Activated CD4-positive, alpha-beta T cell treated with anti-CD3 and anti-CD28 coated beads, Interleukin-2, amount 10 ng/mL, durations not matched to agents 7 days and 5 days (primary cell): ENCODE measurements at regions not wholly inside any gene's neighbourhood (a gene's known extent, or its start where the extent isn't known, plus 50 kb on each side); places are given as distances from the start of the nearest gene placed in this dataset.
"Not testable (repeated sequence)": the region's sequence is repeated elsewhere in the genome, so short reads cannot be mapped to it uniquely, and the experiment has no call there.

ENCODE experiments used
- CTCF ChIA-PET: fragments of 350-600 bp; sonication (Branson Sonifier 250); formaldehyde crosslinking; loops from one replicate; lab custom pipeline; 2021; ENCODE audit warnings: antibody characterized with exemption; lab: Charles Lee
- POLR2A ChIA-PET: fragments of 350-600 bp; sonication (Branson Sonifier 250); formaldehyde crosslinking; loops from one replicate; lab custom pipeline; 2021; ENCODE audit warnings: antibody characterized with exemption; lab: Charles Lee
- DNase-seq: peaks from one replicate; pipeline ENCODE4 v3.0.0-alpha.2; 2020
- H3K27ac Mint-ChIP-seq: one replicate; pipeline ENCODE4 v1.8.0; 2021; ENCODE audit warnings: mild to moderate bottlenecking, moderate library complexity, mixed read lengths
- H3K27me3 Mint-ChIP-seq: one replicate; pipeline ENCODE4 v1.8.0; 2021; ENCODE audit warnings: mixed read lengths
- H3K36me3 Mint-ChIP-seq: one replicate; pipeline ENCODE4 v1.8.0; 2021; ENCODE audit warnings: low read depth, mixed read lengths
- H3K4me1 Mint-ChIP-seq: one replicate; pipeline ENCODE4 v1.8.0; 2021; ENCODE audit warnings: mixed read lengths
- H3K4me3 Mint-ChIP-seq: one replicate; pipeline ENCODE4 v1.8.0; 2021; ENCODE audit warnings: mild to moderate bottlenecking, moderate library complexity, mixed read lengths
- H3K9me3 Mint-ChIP-seq: one replicate; pipeline ENCODE4 v1.8.0; 2021; ENCODE audit warnings: mixed read lengths

DNA sequence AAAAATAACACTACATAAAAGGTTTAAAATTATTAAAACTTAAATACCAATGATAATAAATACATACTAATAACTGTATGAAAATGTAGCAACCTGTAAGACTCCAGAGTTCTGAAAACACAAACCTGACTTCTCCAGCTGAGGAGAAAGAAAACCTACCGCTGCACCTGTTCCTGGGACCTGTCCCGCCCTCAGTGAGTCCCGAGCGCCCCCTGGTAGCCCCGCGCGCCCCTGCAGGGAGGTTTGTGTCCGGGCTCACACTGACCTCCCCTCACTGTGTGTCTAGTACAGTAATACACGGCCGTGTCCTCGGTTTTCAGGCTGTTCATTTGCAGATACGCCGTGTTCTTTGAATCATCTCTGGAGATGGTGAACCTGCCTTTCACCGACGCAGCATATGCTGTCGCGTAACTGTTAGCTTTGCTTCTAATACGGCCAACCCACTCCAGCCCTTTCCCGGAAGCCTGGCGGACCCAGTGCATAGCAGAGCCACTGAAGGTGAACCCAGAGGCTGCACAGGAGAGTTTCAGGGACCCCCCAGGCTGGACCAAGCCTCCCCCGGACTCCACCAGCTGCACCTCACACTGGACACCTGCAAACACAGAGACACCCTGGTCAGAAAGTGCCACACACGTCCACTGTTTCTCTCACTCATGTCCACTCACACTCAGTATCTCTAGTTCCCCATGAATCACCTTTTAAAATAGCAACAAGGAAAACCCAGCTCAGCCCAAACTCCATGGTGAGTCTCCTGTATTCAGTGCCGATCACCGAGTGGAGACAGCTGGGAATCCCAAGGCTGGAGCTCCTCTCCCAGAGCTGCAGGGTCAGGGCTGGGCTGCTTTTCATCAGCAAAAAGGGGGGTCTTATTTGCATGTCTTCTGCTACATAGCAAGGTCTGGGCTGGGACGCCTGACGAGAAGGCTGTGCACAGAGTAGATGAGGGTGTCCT lies 1276.3 kb downstream of the TMEM121 start:
- POLR2A ChIA-PET: no interaction called here
- no peak overlapping the region for H3K4me3 Mint-ChIP-seq
- no peaks in the 10 kb centered on the region for H3K9me3 Mint-ChIP-seq
- no peak for DNase-seq
- CTCF ChIA-PET: interaction anchor here (1.3 to 1.6 kb wide), 3 partner anchors 28 to 70 kb away, joined by 3 to 4 read pairs (median 3); no protein-coding TSS in a partner anchor
- H3K27me3 Mint-ChIP-seq: peaks cover 51% of the 10 kb centered on the region
- no peaks in the 10 kb centered on the region for H3K36me3 Mint-ChIP-seq
- no peaks in the 10 kb centered on the region for H3K4me1 Mint-ChIP-seq
- H3K27ac Mint-ChIP-seq: no peak overlapping the region

DNA sequence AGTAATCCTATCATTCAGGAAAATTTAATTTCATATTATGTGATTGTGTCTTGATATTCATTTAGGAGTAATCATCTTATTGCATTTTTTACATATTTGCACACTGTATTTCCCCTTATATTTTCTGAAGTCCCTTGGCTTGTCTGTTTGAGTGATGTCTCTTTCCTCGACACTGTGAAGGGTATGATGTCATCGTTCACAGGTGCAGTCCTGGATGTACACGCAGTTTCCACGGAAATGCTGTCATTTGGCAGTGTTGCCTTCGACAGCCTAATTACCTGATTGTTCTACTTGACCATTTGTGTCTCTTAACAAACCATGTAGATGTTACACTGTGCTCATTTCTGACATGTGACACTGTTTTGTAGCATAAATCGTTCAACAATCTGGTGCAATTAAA lies 1277.0 kb downstream of the TMEM121 start:
- no peaks in the 10 kb centered on the region for H3K36me3 Mint-ChIP-seq
- peaks cover 48% of the 10 kb centered on the region for H3K27me3 Mint-ChIP-seq
- CTCF ChIA-PET: interaction anchor here (1.6 kb wide), 2 partner anchors 28 to 69 kb away, joined by 3 to 4 read pairs; no protein-coding TSS in a partner anchor

DNA sequence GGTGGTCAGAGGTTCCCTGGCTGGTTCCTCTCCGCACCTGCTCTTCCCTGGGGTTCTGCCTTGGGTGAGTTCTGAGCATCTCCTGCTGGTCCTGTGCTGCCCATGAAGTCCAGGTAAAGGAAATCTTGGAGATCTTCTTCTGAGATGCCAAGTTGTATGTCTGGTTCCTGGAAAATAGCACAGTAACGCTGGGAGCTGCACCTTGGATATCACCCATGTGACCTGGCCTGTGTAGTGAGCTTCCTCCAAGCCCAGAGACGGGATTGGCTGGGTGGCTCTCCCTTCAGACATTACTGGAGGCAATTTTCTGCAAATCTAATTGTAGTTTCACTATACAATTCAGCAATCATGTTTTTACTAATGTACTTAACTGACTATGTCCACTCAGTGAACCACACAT lies 1281.1 kb downstream of the TMEM121 start:
- DNase-seq: no peak
- H3K27me3 Mint-ChIP-seq: peaks cover 37% of the 10 kb centered on the region
- no peak overlapping the region for H3K27ac Mint-ChIP-seq
- no peaks in the 10 kb centered on the region for H3K9me3 Mint-ChIP-seq
- H3K4me3 Mint-ChIP-seq: no peak overlapping the region
- H3K4me1 Mint-ChIP-seq: peaks cover 24% of the 10 kb centered on the region
- ChIA-PET POLR2A (no interaction called here), CTCF (interaction anchor here (0.8 to 1.3 kb wide), 2 partner anchors 23 to 144 kb away, joined by 3 to 4 read pairs; no protein-coding TSS in a partner anchor)
- H3K36me3 Mint-ChIP-seq: no peaks in the 10 kb centered on the region

More for the DNA sequence above, 1277.0 kb downstream of the TMEM121 start:
- Mint-ChIP-seq H3K27ac (no peak overlapping the region), H3K4me3 (no peak overlapping the region), H3K4me1 (peaks cover 2% of the 10 kb centered on the region), H3K9me3 (no peaks in the 10 kb centered on the region)
- DNase-seq: no peak
- POLR2A ChIA-PET: no interaction called here

DNA sequence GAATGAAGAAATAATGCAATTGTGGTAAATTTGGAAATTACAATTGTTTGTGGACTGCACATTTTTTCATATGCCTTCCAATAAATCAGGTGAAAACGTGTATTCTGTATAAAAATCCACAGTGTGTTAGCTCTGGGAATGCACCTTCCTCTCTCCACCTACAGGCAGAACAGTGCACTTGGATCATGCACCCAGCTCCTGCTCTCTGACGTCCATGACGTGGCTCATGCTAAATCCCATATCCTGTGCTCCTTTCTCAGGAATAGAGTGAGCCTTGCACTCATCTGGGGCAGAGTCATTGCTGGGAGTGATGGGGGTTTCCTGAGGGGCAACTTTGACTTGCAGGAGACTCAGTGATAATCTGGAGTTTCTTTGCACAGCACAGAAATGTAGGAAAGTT lies 1282.1 kb downstream of the TMEM121 start:
- ChIA-PET POLR2A (no interaction called here), CTCF (interaction anchor here (0.8 to 1.3 kb wide), 2 partner anchors 22 to 145 kb away, joined by 3 to 4 read pairs; no protein-coding TSS in a partner anchor)
- H3K27ac Mint-ChIP-seq: no peak overlapping the region
- no peak for DNase-seq
- H3K36me3 Mint-ChIP-seq: no peaks in the 10 kb centered on the region
- no peaks in the 10 kb centered on the region for H3K9me3 Mint-ChIP-seq
- peaks cover 30% of the 10 kb centered on the region for H3K27me3 Mint-ChIP-seq
- H3K4me1 Mint-ChIP-seq: peaks cover 24% of the 10 kb centered on the region
- no peak overlapping the region for H3K4me3 Mint-ChIP-seq

DNA sequence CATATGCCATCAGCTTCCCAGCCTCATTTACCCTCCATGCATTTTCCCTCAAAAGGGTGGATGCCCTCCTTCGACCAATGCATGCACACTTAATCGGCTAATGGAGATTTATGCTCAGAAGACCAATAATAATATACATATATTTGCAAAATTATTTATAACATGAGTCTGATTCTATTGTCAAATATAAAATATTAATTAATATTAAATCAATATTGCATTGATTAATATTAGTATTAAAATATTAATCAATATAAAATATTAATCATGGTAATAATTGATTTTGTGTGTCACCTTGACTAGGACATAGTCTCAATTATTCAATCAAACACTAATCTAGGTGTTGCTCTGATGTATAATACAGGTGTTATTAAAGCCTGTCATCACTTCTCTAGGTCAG lies 1282.5 kb downstream of the TMEM121 start:
- Mint-ChIP-seq H3K4me1 (peaks cover 24% of the 10 kb centered on the region), H3K4me3 (no peak overlapping the region), H3K27me3 (peaks cover 27% of the 10 kb centered on the region), H3K27ac (no peak overlapping the region), H3K36me3 (no peaks in the 10 kb centered on the region), H3K9me3 (no peaks in the 10 kb centered on the region)
- DNase-seq: no peak
- POLR2A ChIA-PET: no interaction called here
- CTCF ChIA-PET: no interaction called here

DNA sequence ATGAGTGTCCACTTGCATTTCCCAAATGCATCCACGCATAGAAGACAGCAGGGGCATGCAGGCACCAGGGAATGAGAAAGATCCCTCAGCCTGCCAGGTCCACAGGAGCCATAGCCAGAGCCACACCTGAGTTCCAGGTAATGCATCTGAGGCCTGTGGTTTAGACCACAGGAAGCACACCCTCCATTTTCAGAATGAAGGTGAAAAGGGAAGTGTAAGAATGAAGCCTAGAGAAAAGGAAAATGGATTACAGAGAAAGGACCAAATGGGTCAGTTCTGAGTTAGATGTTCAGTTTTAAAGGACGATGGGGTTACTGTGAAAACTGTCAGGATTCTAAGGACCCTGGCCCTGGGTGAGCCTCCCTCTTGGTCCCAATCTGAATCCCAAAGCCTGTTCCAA lies 1283.2 kb downstream of the TMEM121 start:
- H3K4me1 Mint-ChIP-seq: peaks cover 24% of the 10 kb centered on the region
- POLR2A ChIA-PET: no interaction called here
- no peak overlapping the region for H3K4me3 Mint-ChIP-seq
- H3K9me3 Mint-ChIP-seq: no peaks in the 10 kb centered on the region
- CTCF ChIA-PET: no interaction called here
- peak; percentile 25 for DNase-seq
- H3K27ac Mint-ChIP-seq: peak overlapping the region; percentile 22
- no peaks in the 10 kb centered on the region for H3K36me3 Mint-ChIP-seq
- H3K27me3 Mint-ChIP-seq: peaks cover 24% of the 10 kb centered on the region

DNA sequence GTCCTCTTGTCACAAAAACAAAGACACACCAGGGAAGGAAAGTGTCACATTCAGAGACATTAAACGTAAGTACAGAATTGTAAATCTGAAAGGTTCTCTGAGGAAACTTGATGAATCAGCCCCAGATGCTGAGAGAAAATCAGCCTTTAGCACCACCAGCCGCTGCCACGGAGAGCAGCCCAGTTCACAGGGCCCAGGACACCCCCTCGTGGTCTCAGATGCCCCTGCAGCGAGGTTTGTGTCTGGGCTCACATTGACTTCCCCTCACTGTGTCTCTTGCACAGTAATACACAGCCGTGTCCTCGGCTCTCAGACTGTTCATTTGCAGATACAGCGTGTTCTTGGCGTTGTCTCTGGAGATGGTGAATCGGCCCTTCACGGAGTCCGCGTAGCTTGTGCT lies 1283.8 kb downstream of the TMEM121 start:
- Mint-ChIP-seq H3K27me3 (peaks cover 29% of the 10 kb centered on the region), H3K27ac (peak overlapping the region; percentile 28), H3K4me1 (peaks cover 24% of the 10 kb centered on the region)
- H3K4me3 Mint-ChIP-seq, H3K9me3 Mint-ChIP-seq, POLR2A ChIA-PET, H3K36me3 Mint-ChIP-seq: not testable (repeated sequence)
- CTCF ChIA-PET: interaction anchor here (1.4 kb wide), 1 partner anchor 20 kb away, joined by 4 read pairs; no protein-coding TSS in a partner anchor
- DNase-seq: peak; percentile 17

DNA sequence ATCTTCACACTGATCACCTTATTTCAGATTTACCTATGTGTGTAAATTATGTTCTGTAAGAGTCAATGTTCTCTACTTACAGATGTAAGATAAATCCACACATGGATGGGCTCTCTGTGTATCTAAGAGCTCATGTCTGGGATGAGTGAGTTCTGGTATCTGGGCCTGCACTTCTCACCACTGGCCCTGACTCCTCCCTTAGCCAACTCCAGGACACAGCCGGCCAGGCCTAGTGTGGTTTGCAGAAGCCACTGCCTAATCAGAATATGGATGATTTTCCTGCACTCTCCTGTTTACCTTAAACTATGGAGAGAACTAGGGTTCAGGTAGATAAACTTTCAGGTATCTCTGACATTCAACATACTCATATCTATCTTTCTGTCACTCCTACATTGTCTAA lies 1284.8 kb downstream of the TMEM121 start:
- POLR2A ChIA-PET: no interaction called here
- CTCF ChIA-PET: interaction anchor here (1.0 to 1.4 kb wide), 2 partner anchors 13 to 20 kb away, joined by 3 to 4 read pairs; no protein-coding TSS in a partner anchor
- no peaks in the 10 kb centered on the region for H3K9me3 Mint-ChIP-seq
- DNase-seq: no peak
- H3K27ac Mint-ChIP-seq: no peak overlapping the region
- peaks cover 34% of the 10 kb centered on the region for H3K27me3 Mint-ChIP-seq
- peaks cover 24% of the 10 kb centered on the region for H3K4me1 Mint-ChIP-seq
- H3K4me3 Mint-ChIP-seq: no peak overlapping the region
- no peaks in the 10 kb centered on the region for H3K36me3 Mint-ChIP-seq

DNA sequence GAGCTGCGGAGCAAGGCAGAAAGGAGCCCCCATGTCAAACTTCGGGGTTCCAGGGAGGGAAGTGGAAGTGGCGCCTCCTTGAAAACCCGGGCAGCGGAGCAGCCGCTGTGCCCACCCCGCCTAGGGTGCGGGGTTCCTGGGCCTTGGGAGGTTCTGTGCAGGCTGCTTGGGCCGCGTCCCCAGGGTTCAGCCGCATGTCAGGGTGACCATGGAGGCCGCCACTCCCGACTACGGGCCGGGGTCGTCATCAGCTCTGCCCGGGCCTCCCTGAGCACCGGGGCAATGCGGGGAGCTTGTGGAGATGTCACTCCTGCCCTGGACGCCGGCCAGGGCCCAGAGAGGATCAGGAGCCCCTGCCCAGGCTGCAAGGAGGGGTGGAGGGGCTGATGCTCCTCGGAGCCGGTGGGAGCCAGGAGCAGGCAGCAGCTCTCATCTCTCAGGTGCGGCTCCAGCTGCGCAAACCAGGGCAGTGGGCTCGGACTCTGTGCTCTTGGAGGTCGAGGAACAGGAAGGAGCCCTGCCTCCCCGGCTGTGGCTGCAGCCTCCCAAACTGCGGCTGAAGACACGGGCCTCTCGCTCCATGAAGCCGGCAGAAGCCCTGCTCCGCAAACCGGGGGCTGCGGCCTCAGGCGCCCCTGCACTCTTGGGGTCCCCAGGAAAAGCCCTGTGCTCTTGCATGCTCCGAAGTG lies 1286.5 kb downstream of the TMEM121 start:
- H3K9me3 Mint-ChIP-seq: no peaks in the 10 kb centered on the region
- H3K27me3 Mint-ChIP-seq: peaks cover 31% of the 10 kb centered on the region
- no peaks in the 10 kb centered on the region for H3K36me3 Mint-ChIP-seq
- H3K27ac Mint-ChIP-seq: no peak overlapping the region
- ChIA-PET CTCF (interaction anchor here (1.8 to 3.8 kb wide), 2 partner anchors 18 to 150 kb away, joined by 4 to 16 read pairs; no protein-coding TSS in a partner anchor), POLR2A (no interaction called here)
- DNase-seq: no peak
- H3K4me1 Mint-ChIP-seq: peaks cover 24% of the 10 kb centered on the region
- H3K4me3 Mint-ChIP-seq: no peak overlapping the region

DNA sequence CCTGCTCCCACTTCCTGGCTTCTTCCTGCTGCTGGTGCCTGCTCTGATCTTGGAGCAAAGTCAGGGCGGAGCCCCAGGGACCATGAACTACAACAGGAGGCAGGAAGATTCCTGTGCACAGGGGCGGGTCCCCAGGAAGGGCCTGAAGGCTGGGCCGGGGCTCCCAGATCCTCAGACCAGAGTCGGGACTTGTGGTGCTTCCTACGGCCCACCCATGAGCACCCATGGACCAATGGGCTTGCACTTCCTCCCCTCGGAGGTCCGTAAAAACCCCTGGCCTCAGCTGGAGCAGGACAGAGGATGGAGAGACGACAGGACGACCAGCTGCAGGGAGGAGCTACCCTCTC lies 1287.1 kb downstream of the TMEM121 start:
- ChIA-PET CTCF (interaction anchor here (1.8 to 3.8 kb wide), 2 partner anchors 18 to 150 kb away, joined by 4 to 16 read pairs; no protein-coding TSS in a partner anchor), POLR2A (no interaction called here)
- H3K27me3 Mint-ChIP-seq: peaks cover 28% of the 10 kb centered on the region
- H3K9me3 Mint-ChIP-seq: no peaks in the 10 kb centered on the region
- DNase-seq: no peak
- H3K4me1 Mint-ChIP-seq: peaks cover 21% of the 10 kb centered on the region
- no peak overlapping the region for H3K27ac Mint-ChIP-seq
- no peaks in the 10 kb centered on the region for H3K36me3 Mint-ChIP-seq
- H3K4me3 Mint-ChIP-seq: no peak overlapping the region

DNA sequence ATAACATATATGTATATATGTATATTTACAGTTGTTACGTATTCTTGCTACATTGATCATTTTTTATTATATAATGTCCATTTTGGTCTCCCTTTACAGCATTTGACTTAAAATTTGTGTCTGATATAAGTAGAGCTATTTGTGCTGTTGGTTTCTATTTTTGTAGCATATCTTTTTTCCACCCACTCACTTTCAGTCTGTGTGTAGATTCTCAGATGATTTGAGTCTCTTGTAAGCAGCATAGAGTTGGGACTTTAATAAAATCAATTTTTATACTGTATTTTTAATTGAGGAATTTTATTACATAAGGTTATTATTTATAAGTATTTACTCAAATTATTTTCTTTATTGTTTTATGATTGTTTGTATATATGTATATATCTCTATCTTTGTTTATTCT lies 1293.7 kb downstream of the TMEM121 start:
- POLR2A ChIA-PET: no interaction called here
- Mint-ChIP-seq H3K36me3 (no peaks in the 10 kb centered on the region), H3K4me1 (no peaks in the 10 kb centered on the region), H3K27me3 (peaks cover 34% of the 10 kb centered on the region), H3K4me3 (no peak overlapping the region), H3K9me3 (no peaks in the 10 kb centered on the region), H3K27ac (no peak overlapping the region)
- no peak for DNase-seq
- CTCF ChIA-PET: interaction anchor here (1.2 to 3.7 kb wide), 3 partner anchors 11 to 156 kb away, joined by 3 to 39 read pairs (median 3); no protein-coding TSS in a partner anchor

DNA sequence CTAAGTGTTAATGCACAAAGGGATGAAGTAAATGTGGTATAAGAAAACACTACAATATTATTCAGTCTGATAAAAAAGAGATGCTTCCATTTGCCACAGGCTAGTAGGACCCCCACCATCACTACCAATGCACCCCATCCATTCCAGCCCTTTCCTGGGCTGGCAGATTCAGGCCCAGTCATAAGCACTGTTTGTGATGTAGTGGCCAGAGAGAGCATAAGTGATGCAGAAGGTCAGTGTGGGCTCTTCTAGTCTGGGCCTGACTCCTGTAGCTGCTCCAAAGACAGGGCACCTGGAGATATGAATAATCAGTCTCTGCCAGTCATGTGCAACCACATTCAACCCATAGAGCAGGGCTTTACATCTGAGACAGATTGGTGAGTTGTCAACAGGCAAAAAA lies 1294.7 kb downstream of the TMEM121 start:
- no peaks in the 10 kb centered on the region for H3K36me3 Mint-ChIP-seq
- ChIA-PET CTCF (interaction anchor here (1.2 to 3.7 kb wide), 2 partner anchors 10 to 157 kb away, joined by 3 to 39 read pairs; no protein-coding TSS in a partner anchor), POLR2A (interaction anchor here (1.3 kb wide), 1 partner anchor 10 kb away, joined by 3 read pairs; no protein-coding TSS in a partner anchor)
- H3K27ac Mint-ChIP-seq: no peak overlapping the region
- H3K4me3 Mint-ChIP-seq: no peak overlapping the region
- no peak for DNase-seq
- H3K9me3 Mint-ChIP-seq: no peaks in the 10 kb centered on the region
- peaks cover 36% of the 10 kb centered on the region for H3K27me3 Mint-ChIP-seq
- H3K4me1 Mint-ChIP-seq: no peaks in the 10 kb centered on the region
